ENCODE measurements at regions not wholly inside any gene's neighbourhood (a gene's known extent, or its start where the extent isn't known, plus 50 kb on each side); places are given as distances from the start of the nearest gene placed in this dataset.

DNA sequence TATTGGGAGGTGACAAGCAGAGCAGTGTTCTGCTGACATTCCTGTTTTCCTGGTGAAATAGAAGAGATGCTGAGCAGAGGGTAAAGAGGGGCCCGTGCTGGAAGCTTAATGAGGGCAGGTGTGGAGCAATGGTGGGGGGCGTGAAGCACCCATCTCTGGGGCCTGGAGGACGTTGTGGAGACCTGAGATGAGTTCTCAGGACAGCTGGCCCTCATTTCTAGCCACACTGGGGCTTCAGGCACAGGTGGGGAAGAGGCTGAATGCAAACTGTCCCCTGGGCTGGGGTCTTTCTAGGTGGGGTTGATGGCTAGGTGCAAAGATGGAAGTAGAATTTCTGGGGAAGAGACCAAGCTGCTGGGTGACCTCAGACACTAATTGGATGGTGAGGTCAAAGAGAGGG lies 274.2 kb upstream of the TCERG1L start:
- Histone ChIP-seq H3K9me3 (ENCODE audit: control insufficient read depth, low read length) (no peaks in the 10 kb centered on the region), H3K36me3 (ENCODE audit: control insufficient read depth, insufficient read depth, low read length) (no peaks in the 10 kb centered on the region), H3K27ac (ENCODE audit: insufficient read depth, low read depth, low read length, poor library complexity, severe bottlenecking) (no peak overlapping the region), H3K4me3 (ENCODE audit: insufficient read depth, low read depth, low read length) (no peak overlapping the region), H3K27me3 (ENCODE audit: control insufficient read depth, insufficient read depth, low read length, poor library complexity, severe bottlenecking) (no peaks in the 10 kb centered on the region), H3K4me1 (ENCODE audit: control insufficient read depth, insufficient read depth, low read length) (no peaks in the 10 kb centered on the region)
- WGBS, 2 experiments: 69 to 72% methylated on average over 3 of the region's 3 CpGs

DNA sequence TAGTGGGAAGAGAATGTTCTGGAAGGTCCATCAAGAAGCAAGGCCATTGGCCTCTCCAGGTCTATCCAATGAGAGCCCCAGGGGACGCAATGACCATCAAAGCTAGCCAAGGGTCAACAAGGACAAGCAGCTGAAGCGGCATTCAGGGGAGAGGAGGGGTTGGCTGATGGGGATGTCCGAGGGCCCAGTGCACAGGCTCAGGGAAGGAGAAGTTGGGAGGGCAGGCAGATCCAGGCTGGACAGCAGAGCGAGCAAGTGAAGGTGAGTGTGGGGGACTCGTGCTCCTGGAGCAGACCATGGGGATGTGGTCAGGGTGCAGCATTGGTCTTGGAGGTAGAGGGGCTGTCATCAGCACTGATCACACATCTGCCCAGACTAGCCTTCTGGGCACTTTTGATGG lies 275.4 kb upstream of the TCERG1L start:
- H3K4me1 ChIP-seq (ENCODE audit: control insufficient read depth, insufficient read depth, low read length): no peaks in the 10 kb centered on the region
- no peak overlapping the region for H3K27ac ChIP-seq (ENCODE audit: insufficient read depth, low read depth, low read length, poor library complexity, severe bottlenecking)
- H3K27me3 ChIP-seq (ENCODE audit: control insufficient read depth, insufficient read depth, low read length, poor library complexity, severe bottlenecking): no peaks in the 10 kb centered on the region
- H3K4me3 ChIP-seq (ENCODE audit: insufficient read depth, low read depth, low read length): no peak overlapping the region
- H3K9me3 ChIP-seq (ENCODE audit: control insufficient read depth, low read length): no peaks in the 10 kb centered on the region
- 88 to 89% methylated on average over 5 of the region's 5 CpGs for WGBS, 2 experiments
- H3K36me3 ChIP-seq (ENCODE audit: control insufficient read depth, insufficient read depth, low read length): no peaks in the 10 kb centered on the region

DNA sequence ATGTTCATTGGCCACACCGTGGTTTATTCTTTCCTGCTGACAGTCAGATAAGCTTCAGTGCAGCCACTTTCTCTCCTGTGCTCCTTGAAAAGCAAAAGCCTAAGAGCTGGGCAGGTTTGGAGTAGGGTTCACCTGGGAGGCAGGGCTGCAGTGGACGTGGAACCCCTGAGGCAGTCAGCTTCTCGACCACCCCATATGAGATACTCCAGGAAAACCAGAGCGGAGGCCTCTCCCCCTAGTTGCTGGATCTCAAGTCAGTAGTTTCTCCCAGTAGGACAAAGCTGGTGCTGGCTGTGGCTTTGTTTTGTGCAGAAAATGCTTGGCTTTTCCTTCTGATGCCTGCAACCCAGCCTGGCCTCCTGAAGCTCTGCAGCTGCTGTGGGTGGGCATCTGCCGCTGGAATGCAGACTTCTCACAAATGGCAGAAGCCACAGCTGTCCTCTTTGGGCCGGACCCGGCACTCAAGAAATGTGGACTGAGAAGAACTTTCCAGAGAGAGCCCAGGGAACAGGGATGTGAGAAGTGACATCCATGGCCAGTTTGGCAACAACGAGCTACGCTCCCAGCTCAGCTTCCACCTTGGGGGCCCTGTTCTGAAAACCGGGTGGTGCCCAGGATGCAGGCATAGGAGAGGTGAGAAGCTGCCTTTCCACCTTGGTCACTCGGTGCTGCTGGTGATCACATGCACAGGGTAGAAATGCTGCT lies 276.6 kb upstream of the TCERG1L start:
- H3K36me3 ChIP-seq (ENCODE audit: control insufficient read depth, insufficient read depth, low read length): no peaks in the 10 kb centered on the region
- H3K27me3 ChIP-seq (ENCODE audit: control insufficient read depth, insufficient read depth, low read length, poor library complexity, severe bottlenecking): no peaks in the 10 kb centered on the region
- 88 to 89% methylated on average over 11 of the region's 11 CpGs for WGBS, 2 experiments
- H3K4me3 ChIP-seq (ENCODE audit: insufficient read depth, low read depth, low read length): no peak overlapping the region
- H3K27ac ChIP-seq (ENCODE audit: insufficient read depth, low read depth, low read length, poor library complexity, severe bottlenecking): no peak overlapping the region
- no peaks in the 10 kb centered on the region for H3K9me3 ChIP-seq (ENCODE audit: control insufficient read depth, low read length)
- H3K4me1 ChIP-seq (ENCODE audit: control insufficient read depth, insufficient read depth, low read length): no peaks in the 10 kb centered on the region

DNA sequence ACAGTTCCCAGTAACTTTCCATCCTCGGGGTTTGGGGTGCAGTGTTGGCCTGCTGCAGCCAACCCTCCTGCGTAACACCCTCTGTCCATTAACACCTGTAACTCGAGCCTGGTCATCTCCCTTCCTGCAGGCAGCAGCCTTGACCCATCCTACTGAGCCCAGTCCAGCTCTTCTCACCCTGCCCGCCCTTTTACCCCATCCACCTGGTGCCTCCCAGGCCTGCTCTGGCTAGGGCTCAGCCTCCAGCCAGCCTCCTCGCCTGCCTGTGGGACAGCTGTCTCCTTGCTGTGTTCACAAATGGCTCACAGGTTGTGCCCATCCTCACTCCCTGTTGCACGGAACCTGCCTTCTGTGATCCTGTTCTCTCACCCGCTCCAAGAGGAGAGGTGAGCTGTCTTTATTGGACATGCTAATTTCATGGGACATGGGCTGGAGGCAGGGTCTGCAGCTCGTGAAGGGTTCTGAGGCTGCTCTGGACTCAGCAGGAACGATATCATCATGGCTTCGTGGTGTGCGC lies 277.2 kb upstream of the TCERG1L start:
- H3K27ac ChIP-seq (ENCODE audit: insufficient read depth, low read depth, low read length, poor library complexity, severe bottlenecking): no peak overlapping the region
- no peaks in the 10 kb centered on the region for H3K36me3 ChIP-seq (ENCODE audit: control insufficient read depth, insufficient read depth, low read length)
- WGBS, 2 experiments: 93 to 94% methylated on average over 11 of the region's 11 CpGs
- no peaks in the 10 kb centered on the region for H3K4me1 ChIP-seq (ENCODE audit: control insufficient read depth, insufficient read depth, low read length)
- no peak overlapping the region for H3K4me3 ChIP-seq (ENCODE audit: insufficient read depth, low read depth, low read length)
- no peaks in the 10 kb centered on the region for H3K27me3 ChIP-seq (ENCODE audit: control insufficient read depth, insufficient read depth, low read length, poor library complexity, severe bottlenecking)
- no peaks in the 10 kb centered on the region for H3K9me3 ChIP-seq (ENCODE audit: control insufficient read depth, low read length)

DNA sequence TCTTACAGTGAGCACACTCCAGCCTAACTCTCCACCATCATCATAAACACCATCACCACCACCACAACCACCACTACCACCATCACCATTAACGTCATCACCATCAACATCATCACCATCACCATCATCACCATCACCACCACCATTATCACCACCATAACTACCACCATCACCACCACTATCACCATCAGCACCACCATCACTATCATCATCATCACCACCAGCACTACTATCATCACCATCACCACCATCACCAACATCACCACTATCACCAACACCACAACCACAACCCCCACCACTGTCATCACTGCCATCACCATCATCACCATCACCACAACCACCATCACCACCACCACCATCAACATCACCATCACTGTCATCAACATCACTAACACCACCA lies 279.0 kb upstream of the TCERG1L start:
- Histone ChIP-seq H3K4me3 (ENCODE audit: insufficient read depth, low read depth, low read length) (no peak overlapping the region), H3K36me3 (ENCODE audit: control insufficient read depth, insufficient read depth, low read length) (no peaks in the 10 kb centered on the region), H3K27me3 (ENCODE audit: control insufficient read depth, insufficient read depth, low read length, poor library complexity, severe bottlenecking) (no peaks in the 10 kb centered on the region), H3K9me3 (ENCODE audit: control insufficient read depth, low read length) (no peaks in the 10 kb centered on the region), H3K4me1 (ENCODE audit: control insufficient read depth, insufficient read depth, low read length) (no peaks in the 10 kb centered on the region), H3K27ac (ENCODE audit: insufficient read depth, low read depth, low read length, poor library complexity, severe bottlenecking) (no peak overlapping the region)
- 78 to 88% methylated on average over 1 of the region's 1 CpG for whole genome bisulfite sequencing, 2 experiments

DNA sequence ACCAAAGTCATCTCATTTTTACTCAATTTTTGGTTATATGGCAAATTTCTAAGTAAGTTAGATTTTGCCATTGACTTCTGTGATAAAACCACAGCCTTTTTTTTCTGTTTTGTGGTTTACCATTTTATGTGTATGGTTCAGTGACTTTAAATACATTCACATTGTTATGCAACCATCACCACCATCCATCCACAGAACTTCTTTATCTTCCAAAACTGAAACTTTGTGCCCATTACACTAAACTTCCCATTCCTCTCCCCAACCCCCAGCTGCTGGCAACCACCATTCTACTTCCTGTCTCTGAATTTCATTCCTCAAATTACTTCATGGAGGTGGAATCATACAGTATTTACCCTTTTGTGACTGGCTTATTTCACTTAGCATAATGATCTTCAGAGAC lies 280.4 kb upstream of the TCERG1L start:
- Histone ChIP-seq H3K27ac (ENCODE audit: insufficient read depth, low read depth, low read length, poor library complexity, severe bottlenecking) (no peak overlapping the region), H3K27me3 (ENCODE audit: control insufficient read depth, insufficient read depth, low read length, poor library complexity, severe bottlenecking) (no peaks in the 10 kb centered on the region), H3K4me3 (ENCODE audit: insufficient read depth, low read depth, low read length) (no peak overlapping the region), H3K9me3 (ENCODE audit: control insufficient read depth, low read length) (no peaks in the 10 kb centered on the region), H3K36me3 (ENCODE audit: control insufficient read depth, insufficient read depth, low read length) (no peaks in the 10 kb centered on the region), H3K4me1 (ENCODE audit: control insufficient read depth, insufficient read depth, low read length) (no peaks in the 10 kb centered on the region)

DNA sequence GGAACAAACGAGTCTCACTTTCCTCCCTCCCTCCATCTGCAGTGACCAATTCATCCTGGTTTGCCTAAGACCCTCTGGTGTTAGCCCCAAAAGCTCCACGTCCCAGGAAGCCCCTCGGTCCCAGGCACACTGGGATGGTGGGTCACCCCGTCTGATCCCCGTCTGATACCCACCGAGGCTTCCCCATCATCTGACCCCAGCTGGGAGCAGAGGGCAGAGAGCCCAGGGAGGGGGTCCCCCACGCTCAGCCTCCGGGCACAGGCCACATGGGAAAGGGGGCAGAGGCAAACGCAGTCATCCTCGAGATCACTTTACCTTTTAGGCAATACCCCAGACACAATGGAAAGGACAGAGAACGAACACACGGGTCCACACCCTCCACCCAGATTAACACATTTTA lies 291.6 kb upstream of the PPP2R2D start:
- no peaks in the 10 kb centered on the region for H3K36me3 ChIP-seq (ENCODE audit: control insufficient read depth, insufficient read depth, low read length)
- WGBS, 2 experiments: 86 to 87% methylated on average over 12 of the region's 12 CpGs
- H3K9me3 ChIP-seq (ENCODE audit: control insufficient read depth, low read length): no peaks in the 10 kb centered on the region
- no peak overlapping the region for H3K4me3 ChIP-seq (ENCODE audit: insufficient read depth, low read depth, low read length)
- H3K27ac ChIP-seq (ENCODE audit: insufficient read depth, low read depth, low read length, poor library complexity, severe bottlenecking): no peak overlapping the region
- H3K27me3 ChIP-seq (ENCODE audit: control insufficient read depth, insufficient read depth, low read length, poor library complexity, severe bottlenecking): no peaks in the 10 kb centered on the region
- H3K4me1 ChIP-seq (ENCODE audit: control insufficient read depth, insufficient read depth, low read length): no peaks in the 10 kb centered on the region

DNA sequence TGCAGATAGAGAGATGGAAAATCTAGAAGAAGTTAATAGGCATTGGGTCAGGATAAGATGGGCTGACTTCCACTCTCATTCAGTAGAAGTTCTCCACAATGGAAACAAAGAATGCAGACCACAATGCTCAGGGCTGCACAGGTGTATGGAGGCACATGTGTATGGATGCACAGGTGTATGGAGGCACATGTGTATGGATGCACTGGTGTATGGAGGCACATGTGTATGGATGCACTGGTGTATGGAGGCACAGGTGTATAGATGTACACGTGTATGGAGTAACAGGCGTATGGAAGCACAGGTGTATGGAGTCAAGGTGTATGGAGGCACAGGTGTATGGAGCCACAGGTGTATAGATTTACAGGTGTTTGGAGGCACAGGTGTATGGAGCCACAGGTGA lies 285.7 kb upstream of the PPP2R2D start:
- H3K36me3 ChIP-seq (ENCODE audit: control insufficient read depth, insufficient read depth, low read length): no peaks in the 10 kb centered on the region
- no peak overlapping the region for H3K4me3 ChIP-seq (ENCODE audit: insufficient read depth, low read depth, low read length)
- 91 to 94% methylated on average over 2 of the region's 2 CpGs for WGBS, 2 experiments
- no peaks in the 10 kb centered on the region for H3K27me3 ChIP-seq (ENCODE audit: control insufficient read depth, insufficient read depth, low read length, poor library complexity, severe bottlenecking)
- H3K27ac ChIP-seq (ENCODE audit: insufficient read depth, low read depth, low read length, poor library complexity, severe bottlenecking): no peak overlapping the region
- H3K9me3 ChIP-seq (ENCODE audit: control insufficient read depth, low read length): no peaks in the 10 kb centered on the region
- H3K4me1 ChIP-seq (ENCODE audit: control insufficient read depth, insufficient read depth, low read length): peaks cover 6% of the 10 kb centered on the region

DNA sequence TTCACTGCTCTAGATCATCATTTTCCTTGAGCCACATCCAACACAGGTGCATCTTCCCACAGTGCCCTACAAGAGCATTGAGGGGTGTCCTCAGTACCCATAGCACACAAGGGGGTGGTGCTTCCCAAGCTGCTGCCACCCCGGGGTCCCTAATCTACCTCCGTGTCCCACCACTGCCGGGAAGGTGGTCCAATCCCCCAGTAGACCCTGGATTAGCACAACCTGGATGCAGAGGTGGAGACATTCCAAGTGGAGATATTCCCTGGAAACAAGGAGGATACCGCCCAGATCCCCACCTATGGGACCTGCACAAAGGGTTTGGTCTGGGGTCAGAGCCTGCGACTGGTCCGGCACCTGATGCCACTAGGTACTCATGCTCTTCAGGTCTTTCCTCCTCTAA lies 284.8 kb upstream of the PPP2R2D start:
- WGBS, 2 experiments: 95 to 96% methylated on average over 6 of the region's 6 CpGs
- no peaks in the 10 kb centered on the region for H3K27me3 ChIP-seq (ENCODE audit: control insufficient read depth, insufficient read depth, low read length, poor library complexity, severe bottlenecking)
- no peak overlapping the region for H3K27ac ChIP-seq (ENCODE audit: insufficient read depth, low read depth, low read length, poor library complexity, severe bottlenecking)
- H3K9me3 ChIP-seq (ENCODE audit: control insufficient read depth, low read length): no peaks in the 10 kb centered on the region
- H3K36me3 ChIP-seq (ENCODE audit: control insufficient read depth, insufficient read depth, low read length): no peaks in the 10 kb centered on the region
- H3K4me3 ChIP-seq (ENCODE audit: insufficient read depth, low read depth, low read length): no peak overlapping the region
- H3K4me1 ChIP-seq (ENCODE audit: control insufficient read depth, insufficient read depth, low read length): peaks cover 6% of the 10 kb centered on the region

DNA sequence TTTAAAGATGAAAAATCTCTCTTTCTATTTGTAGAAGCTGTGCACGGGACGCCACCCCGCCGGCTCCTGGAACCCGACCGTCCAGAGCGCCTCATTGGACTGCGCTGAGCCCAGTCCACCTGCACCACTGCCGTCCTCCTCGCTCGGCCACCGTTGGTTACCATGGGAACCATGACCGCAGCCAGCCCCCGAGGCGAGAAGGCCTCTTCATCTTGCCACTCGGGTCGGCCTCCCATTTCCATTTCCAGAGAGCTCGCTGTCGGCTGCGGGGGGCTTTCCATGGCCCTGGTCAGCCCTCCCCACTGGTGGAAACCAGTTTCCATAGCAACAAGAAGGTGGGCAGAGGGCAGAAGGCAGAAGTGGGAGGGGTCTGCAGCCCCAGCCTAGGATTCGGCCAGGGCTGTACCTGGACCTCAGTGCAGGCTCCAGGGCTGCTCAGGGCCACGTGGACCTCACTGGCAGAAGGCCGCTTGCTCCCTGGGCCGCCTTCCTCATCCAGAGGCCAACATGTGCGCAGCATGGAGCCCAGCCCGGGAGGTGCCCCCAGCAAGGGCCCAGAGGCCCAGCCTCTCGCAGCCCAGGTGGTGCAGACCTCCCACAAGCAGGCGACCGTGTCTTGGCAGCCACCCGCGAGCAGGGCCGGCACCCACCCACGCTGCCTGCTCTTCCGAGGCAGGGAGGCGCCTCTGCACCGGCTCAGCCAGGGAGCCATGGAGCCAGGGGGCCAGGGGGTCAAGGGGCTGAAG lies 283.5 kb upstream of the PPP2R2D start:
- 89% methylated on average over 36 of the region's 36 CpGs for WGBS, 2 experiments
- Histone ChIP-seq H3K27ac (ENCODE audit: insufficient read depth, low read depth, low read length, poor library complexity, severe bottlenecking) (no peak overlapping the region), H3K4me3 (ENCODE audit: insufficient read depth, low read depth, low read length) (no peak overlapping the region), H3K9me3 (ENCODE audit: control insufficient read depth, low read length) (no peaks in the 10 kb centered on the region), H3K4me1 (ENCODE audit: control insufficient read depth, insufficient read depth, low read length) (peaks cover 6% of the 10 kb centered on the region), H3K27me3 (ENCODE audit: control insufficient read depth, insufficient read depth, low read length, poor library complexity, severe bottlenecking) (no peaks in the 10 kb centered on the region), H3K36me3 (ENCODE audit: control insufficient read depth, insufficient read depth, low read length) (no peaks in the 10 kb centered on the region)
